ENCODE measurements at regions not wholly inside any gene's neighbourhood (a gene's known extent, or its start where the extent isn't known, plus 50 kb on each side); places are given as distances from the start of the nearest gene placed in this dataset.

DNA sequence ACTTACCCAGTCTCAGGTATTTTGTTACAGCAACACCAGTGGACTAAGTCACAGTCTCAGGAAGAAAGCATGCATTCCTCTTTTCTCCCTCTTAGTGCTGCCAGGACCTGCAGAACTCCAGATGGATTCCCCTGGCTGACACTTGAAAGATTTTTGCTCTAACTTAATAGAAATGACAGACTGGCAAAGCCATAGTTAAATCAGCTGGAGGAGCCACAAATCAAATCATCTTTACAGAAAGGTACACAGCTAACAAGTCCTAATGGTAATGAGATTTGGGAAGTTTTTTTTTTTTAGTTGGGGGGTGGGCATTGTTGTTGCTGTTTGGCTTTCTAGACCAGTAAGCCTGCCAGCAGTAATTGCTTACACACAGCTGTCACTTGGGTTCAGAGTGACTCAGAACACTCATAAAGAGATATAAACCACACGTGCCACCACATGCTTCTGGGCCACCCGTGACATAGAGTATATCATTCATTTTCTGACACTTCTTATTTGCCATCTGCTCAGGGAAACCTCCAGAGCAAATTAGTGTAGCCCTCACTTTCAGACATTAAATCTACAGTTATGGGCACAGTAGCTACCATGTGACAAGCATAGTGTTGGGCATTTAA is 72.4 kb downstream of the FH start:
- TF ChIP-seq POLR2A (IDR thresholded peaks at IDR 0.05): no peak
- TF ChIP-seq, protein P1, sequence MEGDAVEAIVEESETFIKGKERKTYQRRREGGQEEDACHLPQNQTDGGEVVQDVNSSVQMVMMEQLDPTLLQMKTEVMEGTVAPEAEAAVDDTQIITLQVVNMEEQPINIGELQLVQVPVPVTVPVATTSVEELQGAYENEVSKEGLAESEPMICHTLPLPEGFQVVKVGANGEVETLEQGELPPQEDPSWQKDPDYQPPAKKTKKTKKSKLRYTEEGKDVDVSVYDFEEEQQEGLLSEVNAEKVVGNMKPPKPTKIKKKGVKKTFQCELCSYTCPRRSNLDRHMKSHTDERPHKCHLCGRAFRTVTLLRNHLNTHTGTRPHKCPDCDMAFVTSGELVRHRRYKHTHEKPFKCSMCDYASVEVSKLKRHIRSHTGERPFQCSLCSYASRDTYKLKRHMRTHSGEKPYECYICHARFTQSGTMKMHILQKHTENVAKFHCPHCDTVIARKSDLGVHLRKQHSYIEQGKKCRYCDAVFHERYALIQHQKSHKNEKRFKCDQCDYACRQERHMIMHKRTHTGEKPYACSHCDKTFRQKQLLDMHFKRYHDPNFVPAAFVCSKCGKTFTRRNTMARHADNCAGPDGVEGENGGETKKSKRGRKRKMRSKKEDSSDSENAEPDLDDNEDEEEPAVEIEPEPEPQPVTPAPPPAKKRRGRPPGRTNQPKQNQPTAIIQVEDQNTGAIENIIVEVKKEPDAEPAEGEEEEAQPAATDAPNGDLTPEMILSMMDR (IDR thresholded peaks at IDR 0.05): no peak

Measured in testis (tissue), 2 donors.